ENCODE measurements at regions not wholly inside any gene's neighbourhood (a gene's known extent, or its start where the extent isn't known, plus 50 kb on each side); places are given as distances from the start of the nearest gene placed in this dataset.

DNA sequence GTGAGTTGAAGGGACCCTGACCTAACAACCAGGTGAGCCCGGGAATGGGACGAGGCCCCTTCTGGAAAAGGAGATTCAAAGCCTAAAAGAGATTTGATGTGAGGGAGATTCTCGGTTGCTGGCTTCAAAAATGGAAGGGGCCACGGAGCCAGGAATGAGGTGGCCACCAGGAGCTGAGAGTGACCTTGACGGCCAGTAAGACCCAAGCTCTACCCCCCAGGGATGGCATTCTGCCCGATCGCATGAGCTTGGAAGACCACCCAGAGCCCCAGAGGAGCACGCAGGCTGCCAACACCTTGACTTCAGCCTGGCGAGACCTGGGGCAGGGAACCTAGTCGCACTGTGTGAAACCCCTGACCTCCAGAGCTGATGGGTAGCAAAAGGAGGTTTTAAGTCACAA, 163.9 kb downstream of the BMP7 start:
- no peak overlapping the region for H3K9ac ChIP-seq (ENCODE audit: low read length)
- H3K4me3 ChIP-seq (ENCODE audit: low read length) = no peak overlapping the region
- no peak overlapping the region for H3K4me2 ChIP-seq (ENCODE audit: low read length)

DNA sequence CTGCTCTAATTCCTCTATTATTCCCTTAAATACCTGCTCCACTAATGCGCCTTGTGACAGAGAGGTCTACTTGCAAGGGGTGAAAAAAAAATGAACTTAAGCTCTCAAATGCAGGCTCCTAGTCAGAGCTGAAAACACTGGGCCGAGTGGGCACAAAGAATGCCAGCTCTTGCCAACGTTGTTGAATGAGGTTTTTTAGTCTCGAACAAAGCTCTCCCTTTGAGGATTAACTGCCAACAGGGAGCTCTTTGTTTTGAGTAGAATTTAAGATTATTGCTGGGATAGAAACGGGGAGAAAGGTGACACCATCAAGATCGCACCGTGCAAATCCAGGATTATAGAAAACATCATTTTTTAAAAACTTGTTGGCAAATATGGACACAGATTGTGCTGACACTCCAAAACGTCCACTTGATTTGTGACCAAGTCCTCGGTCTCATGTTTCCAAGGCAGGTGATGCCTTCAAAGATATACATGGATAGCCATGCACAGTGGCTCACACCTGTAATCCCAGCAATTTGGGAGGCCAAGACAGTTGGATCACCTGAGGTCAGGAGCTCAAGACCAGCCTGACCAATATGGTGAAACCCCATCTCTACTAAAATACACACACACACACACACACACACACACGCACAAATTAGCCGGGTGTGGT, 163.2 kb downstream of the BMP7 start:
- Histone ChIP-seq H3K4me2 (ENCODE audit: low read length) (no peak overlapping the region), H4K20me1 (ENCODE audit: insufficient read depth) (no peaks in the 10 kb centered on the region), H3K4me3 (ENCODE audit: low read length) (no peak overlapping the region), H3K9ac (ENCODE audit: low read length) (no peak overlapping the region), H3K9me2 (ENCODE audit: insufficient read depth, low read length) (no peaks in the 10 kb centered on the region), H3K36me3 (ENCODE audit: insufficient read depth, low read length) (no peaks in the 10 kb centered on the region), H3F3A (ENCODE audit: insufficient read depth, low read length, poor library complexity, severe bottlenecking) (no peaks in the 10 kb centered on the region), H3K27ac (ENCODE audit: low read length) (no peak overlapping the region), H2AFZ (ENCODE audit: low read depth, low read length) (no peak overlapping the region), H3K79me2 (replicated peaks; ENCODE audit: insufficient read depth, low read length) (no peaks in the 10 kb centered on the region), H3K27me3 (ENCODE audit: insufficient read depth, low read depth, low read length) (no peaks in the 10 kb centered on the region), H3K9me3 (ENCODE audit: low read length) (no peaks in the 10 kb centered on the region)
- no peak for TF ChIP-seq RAD21 (conservative IDR thresholded peaks at IDR 0.05)
- no peak for TF ChIP-seq EZH2 (IDR thresholded peaks at IDR 0.05; ENCODE audit: borderline replicate concordance, insufficient read depth, low read length, poor library complexity, severe bottlenecking)
- no peak for TF ChIP-seq SMC3 (conservative IDR thresholded peaks at IDR 0.05; ENCODE audit: poor library complexity)
- TF ChIP-seq, protein P1, sequence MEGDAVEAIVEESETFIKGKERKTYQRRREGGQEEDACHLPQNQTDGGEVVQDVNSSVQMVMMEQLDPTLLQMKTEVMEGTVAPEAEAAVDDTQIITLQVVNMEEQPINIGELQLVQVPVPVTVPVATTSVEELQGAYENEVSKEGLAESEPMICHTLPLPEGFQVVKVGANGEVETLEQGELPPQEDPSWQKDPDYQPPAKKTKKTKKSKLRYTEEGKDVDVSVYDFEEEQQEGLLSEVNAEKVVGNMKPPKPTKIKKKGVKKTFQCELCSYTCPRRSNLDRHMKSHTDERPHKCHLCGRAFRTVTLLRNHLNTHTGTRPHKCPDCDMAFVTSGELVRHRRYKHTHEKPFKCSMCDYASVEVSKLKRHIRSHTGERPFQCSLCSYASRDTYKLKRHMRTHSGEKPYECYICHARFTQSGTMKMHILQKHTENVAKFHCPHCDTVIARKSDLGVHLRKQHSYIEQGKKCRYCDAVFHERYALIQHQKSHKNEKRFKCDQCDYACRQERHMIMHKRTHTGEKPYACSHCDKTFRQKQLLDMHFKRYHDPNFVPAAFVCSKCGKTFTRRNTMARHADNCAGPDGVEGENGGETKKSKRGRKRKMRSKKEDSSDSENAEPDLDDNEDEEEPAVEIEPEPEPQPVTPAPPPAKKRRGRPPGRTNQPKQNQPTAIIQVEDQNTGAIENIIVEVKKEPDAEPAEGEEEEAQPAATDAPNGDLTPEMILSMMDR (IDR thresholded peaks at IDR 0.05; ENCODE audit: poor library complexity, severe bottlenecking) = no peak
- no peak for TF ChIP-seq EP300 (conservative IDR thresholded peaks at IDR 0.05; ENCODE audit: poor library complexity, severe bottlenecking)
- TF ChIP-seq REST (IDR thresholded peaks at IDR 0.05; ENCODE audit: borderline replicate concordance) = no peak
- TF ChIP-seq TAF1 (IDR thresholded peaks at IDR 0.05; ENCODE audit: low read depth) = no peak

More for the DNA sequence above, 163.9 kb downstream of the BMP7 start:
- Histone ChIP-seq H3K79me2 (replicated peaks; ENCODE audit: insufficient read depth, low read length) (no peaks in the 10 kb centered on the region), H3K27me3 (ENCODE audit: insufficient read depth, low read depth, low read length) (no peaks in the 10 kb centered on the region), H2AFZ (ENCODE audit: low read depth, low read length) (no peak overlapping the region), H3F3A (ENCODE audit: insufficient read depth, low read length, poor library complexity, severe bottlenecking) (no peaks in the 10 kb centered on the region), H3K27ac (ENCODE audit: low read length) (no peak overlapping the region), H3K36me3 (ENCODE audit: insufficient read depth, low read length) (no peaks in the 10 kb centered on the region), H3K9me2 (ENCODE audit: insufficient read depth, low read length) (no peaks in the 10 kb centered on the region), H3K9me3 (ENCODE audit: low read length) (no peaks in the 10 kb centered on the region), H4K20me1 (ENCODE audit: insufficient read depth) (no peaks in the 10 kb centered on the region)
- TF ChIP-seq SMC3 (conservative IDR thresholded peaks at IDR 0.05; ENCODE audit: poor library complexity) (no peak), MXI1 (conservative IDR thresholded peaks at IDR 0.05; ENCODE audit: poor library complexity, severe bottlenecking) (no peak), POLR2AphosphoS5 (IDR thresholded peaks at IDR 0.05) (no peak), EP300 (conservative IDR thresholded peaks at IDR 0.05; ENCODE audit: poor library complexity, severe bottlenecking) (no peak), EZH2 (IDR thresholded peaks at IDR 0.05; ENCODE audit: borderline replicate concordance, insufficient read depth, low read length, poor library complexity, severe bottlenecking) (no peak), REST (IDR thresholded peaks at IDR 0.05; ENCODE audit: borderline replicate concordance) (no peak), RAD21 (conservative IDR thresholded peaks at IDR 0.05) (no peak), TAF1 (IDR thresholded peaks at IDR 0.05; ENCODE audit: low read depth) (no peak)
- TF ChIP-seq, protein P1 (IDR thresholded peaks at IDR 0.05; ENCODE audit: poor library complexity, severe bottlenecking) = no peak
